Hematopoietic multipotent progenitor cell treated with erythropoietin and hydrocortisone succinate and interleukin-3 and kit ligand, for 17 days (in vitro differentiated cells): ENCODE measurements at regions not wholly inside any gene's neighbourhood (a gene's known extent, or its start where the extent isn't known, plus 50 kb on each side); places are given as distances from the start of the nearest gene placed in this dataset.
"Not testable (repeated sequence)": the region's sequence is repeated elsewhere in the genome, so short reads cannot be mapped to it uniquely, and the experiment has no call there.

Experiments
- DNase-seq: peaks from one replicate; pipeline ENCODE4 v3.0.0-alpha.2; 2015; ENCODE audit warnings: low spot score

DNA sequence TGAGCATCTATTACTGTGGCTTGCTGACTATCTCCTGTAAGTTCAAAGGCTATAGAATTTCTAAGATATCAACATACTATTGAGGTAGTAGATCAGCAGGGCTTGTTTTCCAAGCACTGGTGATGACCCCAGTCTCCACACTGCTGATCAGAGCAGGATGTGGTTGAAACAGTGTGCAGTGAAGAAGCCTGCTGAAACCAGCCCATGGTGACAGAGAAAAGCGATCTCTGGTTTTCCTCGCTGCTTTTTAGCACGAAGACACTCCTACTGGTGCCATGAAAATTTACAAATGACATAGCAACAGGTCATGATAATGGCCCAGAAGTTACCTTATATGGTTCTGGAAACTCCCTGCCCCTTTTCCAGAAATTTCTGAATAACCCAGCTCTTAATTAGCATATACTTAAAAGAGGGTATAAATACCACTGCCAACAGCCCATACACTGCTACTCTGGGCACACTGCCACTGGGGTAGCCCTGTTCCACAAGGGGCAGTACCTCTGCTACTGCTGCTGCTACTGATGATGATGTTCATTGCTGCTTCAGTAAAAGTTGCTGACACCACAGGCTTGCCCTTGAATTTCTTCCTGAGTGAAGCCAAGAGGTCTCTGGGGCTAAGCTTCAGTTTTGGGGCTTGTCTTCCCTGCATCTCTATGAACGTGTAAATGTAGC lies 1689.5 kb upstream of the PCDH10 start:
- DNase-seq: no peak

DNA sequence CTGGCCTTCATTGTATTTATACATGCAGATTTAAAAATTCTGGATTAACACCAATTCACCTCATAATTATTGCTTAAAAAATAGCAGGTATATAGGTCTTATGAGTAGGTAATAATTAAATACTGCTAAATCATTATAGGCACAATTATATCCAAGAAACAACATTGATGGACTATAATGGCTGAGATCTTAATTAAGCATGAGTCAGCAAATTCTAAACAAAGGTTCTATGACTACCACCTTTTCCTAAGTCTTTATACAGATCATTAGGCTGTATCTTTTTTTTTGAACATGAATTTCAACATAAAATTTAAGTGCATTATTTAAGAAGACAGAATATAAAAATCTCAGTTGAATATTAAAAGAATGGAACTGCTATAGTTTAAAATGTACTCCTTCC lies 1678.7 kb upstream of the PCDH10 start:
- DNase-seq: no peak

DNA sequence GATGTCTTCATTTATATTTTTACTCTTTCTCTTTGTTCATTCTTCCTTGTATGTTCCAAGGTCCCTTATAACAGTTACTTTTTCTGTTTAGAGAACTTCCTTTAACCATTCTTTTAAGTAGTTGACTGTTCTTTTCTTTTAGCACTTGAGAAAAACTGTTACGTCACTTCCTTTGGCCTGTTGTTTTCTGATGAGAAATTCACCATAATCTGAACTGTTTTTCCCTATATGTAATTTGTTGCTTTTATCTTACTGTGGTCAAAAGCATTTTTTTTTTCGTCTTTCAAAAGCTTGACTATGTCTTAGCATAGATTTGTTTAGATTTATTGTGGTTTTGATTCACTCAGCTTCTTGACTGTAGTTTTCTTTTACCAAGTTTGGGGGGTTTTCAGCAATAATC lies 1660.3 kb upstream of the PCDH10 start:
- no peak for DNase-seq

DNA sequence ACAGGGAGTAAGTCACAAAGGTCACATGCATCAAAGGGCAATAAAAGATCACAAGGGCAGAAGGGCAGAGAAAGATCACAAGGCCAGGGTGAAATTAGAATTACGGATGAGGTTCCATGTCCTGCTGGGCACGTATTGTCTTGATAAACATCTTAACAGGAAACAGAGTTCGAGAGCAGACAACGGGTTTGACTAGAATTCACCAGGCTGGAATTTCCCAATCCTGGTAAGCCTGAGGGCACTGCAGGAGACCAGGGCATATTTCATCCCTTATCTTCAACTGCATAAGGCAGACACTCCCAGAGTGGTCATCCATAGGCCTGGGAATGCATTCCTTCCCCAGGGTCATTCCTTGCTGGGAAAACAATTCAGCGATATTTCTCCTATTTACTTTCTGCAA lies 1652.9 kb upstream of the PCDH10 start:
- not testable (repeated sequence) for DNase-seq

DNA sequence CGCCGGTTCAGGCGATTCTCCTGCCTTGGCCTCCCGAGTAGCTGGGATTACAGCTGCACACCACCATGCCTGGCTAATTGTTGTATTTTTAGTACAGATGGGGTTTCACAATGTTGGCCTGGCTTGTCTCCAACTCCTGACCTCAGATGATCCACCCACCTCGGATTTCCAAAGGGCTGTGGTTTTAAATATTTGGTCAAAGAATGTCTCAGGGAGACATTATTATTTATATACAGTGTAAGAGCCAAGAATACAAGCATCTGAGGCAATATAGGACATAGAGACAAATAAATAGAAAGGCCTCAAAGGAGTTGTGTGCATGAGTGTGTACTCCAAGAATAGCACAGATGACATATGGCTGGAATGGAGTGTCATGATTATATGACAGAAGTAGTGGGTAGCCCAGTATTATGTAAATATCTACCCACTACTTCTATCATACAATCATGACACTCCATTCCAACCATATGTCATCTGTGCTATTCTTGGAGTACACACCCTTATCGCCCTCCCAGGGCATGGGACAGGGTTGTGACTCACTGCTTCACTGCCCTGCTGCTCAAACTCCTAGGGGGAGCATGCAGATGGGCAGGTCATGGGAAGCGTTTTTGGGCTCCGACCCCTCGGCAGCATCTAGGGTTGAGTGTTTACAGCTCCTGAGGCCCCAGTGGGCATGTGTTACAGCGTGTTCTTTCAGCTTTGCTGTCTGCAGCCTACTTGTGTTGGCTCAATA lies 1649.8 kb upstream of the PCDH10 start:
- DNase-seq: no peak

DNA sequence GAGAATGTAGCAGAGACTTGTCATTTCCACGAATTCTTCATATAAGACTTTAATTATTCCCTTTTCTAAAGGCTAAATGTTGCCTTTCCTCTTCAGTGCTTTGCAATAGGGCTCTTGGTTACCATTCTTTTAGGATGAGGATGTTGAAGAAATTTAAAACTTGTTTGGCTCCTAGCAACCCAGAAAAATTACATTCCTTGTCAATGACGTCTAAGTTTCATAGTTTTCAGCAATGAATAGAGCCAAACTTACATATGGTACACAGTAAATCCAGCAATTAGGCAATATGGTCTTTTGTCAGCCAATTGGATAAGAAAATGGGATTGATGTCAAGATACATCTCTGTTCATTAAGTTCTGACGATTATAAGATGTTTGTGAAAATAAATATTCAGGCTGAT lies 1639.6 kb upstream of the PCDH10 start:
- no peak for DNase-seq

DNA sequence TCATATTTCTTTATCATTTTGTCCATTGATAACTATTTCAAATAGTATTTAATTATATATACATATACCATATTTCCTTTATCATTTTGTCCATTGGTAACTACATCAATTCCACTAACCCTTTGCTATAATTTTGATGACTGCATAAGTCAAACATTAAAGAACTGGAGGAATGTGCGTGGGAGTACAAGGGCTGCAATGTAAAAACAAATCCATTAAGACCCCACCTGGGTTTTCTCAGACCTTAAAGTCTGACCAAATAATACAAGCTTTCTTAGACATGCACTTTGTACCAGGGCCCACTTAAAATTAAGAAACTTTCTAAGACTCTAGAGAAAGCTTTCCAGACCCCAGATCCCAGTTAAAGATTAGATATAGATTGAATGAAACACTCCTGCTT lies 1622.4 kb upstream of the PCDH10 start:
- DNase-seq: no peak

DNA sequence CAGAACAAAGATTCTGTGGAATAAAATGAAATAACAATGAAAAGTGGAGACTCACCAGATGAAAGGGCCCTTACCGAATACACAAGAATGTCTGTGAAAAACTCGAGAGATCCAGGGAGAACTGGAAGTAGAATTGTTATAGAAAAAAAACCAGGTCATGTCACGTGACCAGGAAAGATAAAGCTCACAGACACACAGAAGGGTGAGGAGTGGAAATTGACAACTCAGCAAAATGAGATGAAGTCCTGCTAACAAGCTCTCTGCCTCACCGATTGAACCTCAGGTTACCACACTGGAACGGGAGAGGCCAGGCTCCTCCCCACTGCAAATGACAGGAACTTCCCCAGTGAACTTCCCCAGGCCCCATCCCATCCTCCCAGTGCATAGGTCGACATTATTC lies 1618.0 kb upstream of the PCDH10 start:
- no peak for DNase-seq

DNA sequence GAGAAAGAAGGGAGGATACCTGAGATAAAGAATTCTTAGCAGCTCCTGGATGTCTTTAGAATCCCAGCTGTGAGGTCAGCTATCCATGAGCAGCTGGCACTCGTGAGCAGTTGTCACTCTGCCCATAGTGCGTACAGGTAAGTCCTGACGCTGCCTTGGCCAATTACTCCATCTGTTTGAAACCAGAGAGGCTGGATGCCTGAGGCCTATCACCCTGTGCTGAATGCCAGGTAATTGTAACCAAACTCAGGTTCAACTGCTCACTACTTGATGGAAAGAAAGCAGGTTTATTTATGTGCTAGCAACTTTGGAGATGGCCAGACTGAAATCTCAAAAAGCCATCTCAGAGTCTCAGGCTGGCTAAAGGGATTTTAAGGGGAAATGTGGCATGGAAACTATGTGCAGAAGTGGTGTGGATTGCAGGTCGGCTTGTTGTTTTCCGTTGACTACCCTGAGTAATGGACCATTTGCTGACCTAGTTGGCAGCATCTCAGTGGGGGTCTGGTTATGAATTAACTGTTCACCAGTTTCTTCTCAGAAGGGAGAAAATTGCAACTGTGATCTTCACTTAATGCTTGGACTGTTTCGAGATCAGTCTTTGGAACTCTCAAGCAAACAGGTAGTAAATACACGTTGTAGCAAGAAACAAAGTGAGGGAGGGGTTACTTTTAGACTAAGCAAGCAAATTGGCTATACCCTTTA lies 1614.0 kb upstream of the PCDH10 start:
- no peak for DNase-seq

DNA sequence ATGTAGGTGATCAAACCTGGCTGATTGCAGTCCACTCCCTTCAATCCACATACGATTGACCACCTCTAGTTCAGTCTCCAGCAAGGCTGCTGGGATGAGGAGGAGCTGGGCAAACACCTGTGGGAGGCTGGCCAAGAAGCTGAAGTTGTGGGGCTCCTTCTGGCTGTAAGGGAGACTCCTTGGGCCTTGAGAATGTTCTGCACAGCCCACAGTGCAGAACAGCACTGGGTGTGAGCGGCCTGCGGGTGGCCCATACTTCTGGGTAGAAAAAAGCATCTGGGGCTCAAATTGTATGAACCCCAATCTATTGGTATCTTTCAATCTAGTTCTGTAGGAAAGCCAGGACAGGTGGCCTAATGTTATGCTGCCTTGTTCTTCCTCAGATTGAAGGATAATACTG lies 1608.8 kb upstream of the PCDH10 start:
- DNase-seq: no peak

DNA sequence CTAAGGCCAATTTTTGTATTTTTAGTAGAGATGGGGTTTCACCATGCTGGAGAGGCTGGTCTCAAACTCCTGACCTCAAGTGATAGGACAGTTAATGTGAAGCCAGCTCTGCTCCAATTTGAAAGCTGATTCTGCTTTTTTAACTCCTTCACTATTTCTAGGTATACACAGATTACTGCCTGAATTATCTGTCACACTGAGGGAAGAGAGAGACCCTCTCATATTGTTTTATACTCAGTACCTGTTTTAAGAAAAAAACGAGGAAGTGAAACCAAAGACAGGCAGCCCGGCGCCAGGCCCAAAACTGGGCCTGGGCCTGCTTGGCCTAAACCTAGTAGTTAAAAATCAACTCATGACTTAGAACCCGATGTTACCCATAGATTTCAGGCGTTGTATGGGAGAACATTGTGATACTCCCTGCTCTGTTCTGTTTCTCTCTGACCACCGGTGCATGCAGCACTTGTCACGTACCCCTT lies 1601.5 kb upstream of the PCDH10 start:
- no peak for DNase-seq

DNA sequence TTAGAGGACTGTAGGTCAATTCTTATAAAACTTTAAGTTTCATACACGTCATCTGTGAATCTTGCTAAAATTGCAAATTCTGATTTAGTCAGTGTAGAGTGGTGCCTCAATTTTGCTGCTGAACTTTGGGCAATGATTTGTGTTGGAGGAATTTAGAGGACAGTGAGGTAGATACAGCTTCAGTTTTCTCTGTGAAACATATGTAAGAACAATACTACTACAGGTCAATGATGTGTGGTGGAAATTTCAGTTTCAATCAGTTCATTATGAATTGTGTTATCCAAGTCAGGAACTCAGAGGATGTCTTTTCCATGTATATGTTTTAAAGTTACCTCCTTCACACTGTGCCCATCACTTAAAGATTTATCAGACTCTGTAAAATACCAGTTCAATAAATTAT lies 1597.8 kb upstream of the PCDH10 start:
- DNase-seq: no peak

DNA sequence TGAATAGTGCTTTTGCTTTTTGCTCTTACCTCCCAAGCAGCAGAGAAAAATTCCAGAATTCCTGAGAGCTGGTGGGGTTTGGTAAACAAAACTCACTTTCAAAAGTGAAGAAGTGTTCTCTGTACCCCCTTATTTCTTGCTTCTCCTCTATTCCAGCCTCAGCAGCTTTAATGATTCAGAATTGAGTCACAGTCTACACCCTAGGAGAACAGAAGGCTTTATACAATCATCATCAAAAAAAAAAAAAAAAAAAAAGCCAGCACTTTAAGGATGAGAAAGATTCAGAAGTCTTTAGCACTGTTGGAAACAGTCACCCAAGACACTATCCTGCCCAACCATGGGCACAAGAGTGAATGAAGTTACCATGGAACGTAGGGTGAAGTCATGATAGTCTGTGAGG lies 1583.1 kb upstream of the PCDH10 start:
- DNase-seq: no peak

DNA sequence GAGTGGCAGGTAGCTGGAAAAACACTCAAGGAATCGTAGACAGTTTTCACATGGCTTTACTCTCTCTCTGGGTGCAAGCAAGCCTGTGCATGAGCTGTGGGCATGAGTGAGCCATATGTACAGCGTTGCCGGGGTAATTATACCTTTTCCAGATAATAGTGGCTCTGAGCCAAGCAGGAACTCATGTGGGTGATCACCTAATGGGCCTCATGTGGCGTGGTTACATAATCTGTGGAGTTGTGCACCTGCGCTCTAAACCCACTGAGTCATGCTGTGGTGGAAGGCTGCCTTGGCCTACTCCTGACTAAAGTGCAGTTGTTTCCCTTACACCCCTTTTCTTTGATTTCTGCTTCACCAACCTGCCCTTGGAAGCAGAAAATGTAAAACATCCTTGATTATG lies 1564.5 kb upstream of the PCDH10 start:
- DNase-seq: no peak

DNA sequence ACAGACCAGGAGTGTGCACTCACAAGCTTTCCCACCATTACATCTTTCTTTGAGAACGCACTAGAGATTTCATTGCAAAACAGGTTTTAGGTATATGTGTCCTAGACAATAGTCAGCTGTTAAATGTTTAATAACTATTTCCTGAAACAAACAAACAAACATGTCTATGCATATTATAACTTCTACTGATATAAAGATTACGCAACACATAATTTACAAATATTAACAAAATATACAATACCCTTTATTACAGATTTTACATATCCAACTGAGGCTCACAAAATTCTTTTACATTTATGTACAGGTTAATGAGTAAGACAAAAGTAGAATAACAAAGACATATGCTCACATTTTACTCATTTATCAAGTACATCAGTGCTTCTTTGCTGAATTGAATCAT lies 1554.0 kb upstream of the PCDH10 start:
- no peak for DNase-seq

DNA sequence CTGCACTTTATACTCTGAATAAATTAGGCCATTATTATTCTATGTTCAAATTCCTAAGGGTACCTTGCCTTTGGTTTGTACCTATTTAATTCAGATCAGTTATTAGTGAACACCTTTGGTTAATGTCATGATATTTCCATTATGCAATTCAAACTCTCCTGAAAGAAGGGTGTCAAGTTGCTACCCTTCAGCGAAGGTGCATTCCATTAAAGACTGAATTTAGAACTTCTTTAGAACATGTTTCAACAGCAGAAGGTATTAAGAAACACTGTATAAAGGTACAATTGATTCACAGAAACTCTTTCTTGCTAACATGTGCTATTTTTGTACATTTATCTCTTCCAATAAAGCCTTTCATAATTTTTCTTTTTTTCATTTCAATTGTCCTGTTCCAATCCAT lies 1545.4 kb upstream of the PCDH10 start:
- DNase-seq: no peak

DNA sequence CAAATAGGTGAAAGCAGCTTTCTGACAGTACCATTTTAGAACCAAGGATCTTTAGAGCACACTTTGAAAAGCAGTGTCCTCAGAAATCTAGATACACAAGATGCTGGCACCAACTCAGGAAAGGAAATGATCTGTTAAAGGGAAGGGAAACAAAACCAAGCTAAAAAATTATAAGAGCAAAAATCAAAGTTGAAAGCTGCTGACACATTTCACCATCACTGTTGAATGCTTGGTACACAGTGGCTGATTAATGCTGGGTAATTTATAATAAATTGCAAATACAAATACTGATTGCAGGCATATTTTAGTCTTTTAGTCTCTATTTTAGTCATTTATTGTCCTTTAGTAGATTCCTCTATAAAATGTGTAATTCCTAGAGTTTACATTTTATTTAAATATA lies 1540.1 kb upstream of the PCDH10 start:
- no peak for DNase-seq

DNA sequence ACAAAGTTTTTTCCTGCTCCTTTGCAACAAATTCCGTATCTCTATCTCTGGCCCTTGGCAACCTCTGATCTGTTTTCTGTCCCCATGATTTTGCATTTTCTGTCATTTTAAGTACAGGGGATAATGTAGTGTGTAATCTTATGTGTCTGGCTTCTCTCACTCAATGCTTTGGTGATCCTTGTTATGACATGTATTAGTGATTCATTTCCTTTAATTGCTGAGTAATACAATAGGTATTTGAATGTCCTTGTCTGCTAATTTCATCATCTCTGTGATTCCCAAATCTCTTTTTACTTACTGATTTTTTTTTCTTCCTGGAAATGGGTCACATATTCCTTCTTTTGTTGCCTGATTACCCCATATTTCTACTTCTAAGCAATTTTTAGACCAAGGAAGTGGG lies 1538.6 kb upstream of the PCDH10 start:
- not testable (repeated sequence) for DNase-seq

DNA sequence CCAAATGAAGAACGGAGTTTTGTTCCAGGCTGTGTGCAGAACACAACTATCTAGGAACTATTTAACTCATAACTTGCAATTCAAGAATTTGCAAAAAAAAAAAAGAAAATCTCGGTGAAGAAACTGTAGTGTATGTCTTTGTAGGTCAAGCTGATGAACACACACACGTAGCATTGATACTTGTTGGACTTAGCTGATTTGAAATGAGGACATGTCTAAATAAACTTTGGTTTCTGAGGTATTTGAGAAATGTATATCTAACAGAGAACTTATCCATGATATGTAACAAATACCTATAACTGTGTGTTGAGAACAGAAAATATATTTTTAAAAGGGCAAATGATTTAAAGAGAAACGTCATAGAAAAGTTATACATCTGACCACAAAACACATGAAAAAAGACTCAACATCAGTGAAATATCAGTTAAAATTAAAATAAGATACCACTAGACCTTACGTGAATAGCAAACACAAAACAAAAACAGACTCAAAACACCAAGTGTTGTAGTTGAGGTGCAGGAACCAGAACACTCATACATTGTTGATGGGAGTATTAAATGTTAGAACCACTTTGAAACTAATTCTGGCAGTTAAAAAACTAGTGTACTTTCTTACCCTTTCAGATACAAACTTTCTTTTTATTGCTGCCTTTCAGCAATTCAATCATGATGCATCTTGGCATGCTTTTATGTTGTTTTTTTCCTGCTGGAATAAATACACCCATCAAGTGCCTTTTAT lies 1535.8 kb upstream of the PCDH10 start:
- no peak for DNase-seq

DNA sequence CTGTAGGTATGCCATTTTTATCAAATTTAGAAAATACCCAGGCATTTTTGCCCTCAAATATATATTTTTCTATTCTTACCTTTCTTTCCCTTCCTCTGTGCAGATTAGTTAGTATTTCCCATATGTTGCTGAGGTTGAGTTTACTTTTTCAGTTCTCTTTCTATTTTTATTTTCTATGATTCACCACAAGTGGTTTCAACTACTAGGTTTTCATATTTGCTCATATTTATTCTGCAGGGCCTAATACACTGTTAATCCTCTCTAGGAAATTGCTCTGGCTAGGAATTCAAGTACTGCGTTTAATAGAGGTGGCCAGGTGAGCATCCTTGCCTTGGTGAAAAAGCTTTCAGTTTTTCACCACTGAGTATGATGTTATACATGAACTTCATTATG lies 1535.3 kb upstream of the PCDH10 start:
- no peak for DNase-seq

DNA sequence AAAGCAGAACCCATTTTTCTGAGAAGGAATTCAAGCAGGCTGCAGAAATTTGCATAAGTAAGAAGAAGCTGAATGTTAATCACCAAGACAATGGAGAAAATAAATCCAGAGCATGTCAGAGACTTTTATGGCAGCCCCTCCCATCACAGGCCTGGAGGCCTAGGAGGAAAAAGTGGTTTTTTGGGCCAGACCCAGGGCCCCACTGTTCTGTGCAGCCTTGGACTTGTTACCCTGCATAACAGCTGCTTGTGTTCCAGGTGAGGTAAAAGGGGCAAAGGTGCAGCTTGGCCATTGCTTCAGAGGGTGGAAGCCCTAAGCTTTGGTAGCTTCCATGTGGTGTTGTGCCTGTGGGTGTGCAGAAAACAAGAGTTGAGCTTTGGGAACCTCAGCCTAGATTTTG lies 1516.2 kb upstream of the PCDH10 start:
- DNase-seq: no peak

DNA sequence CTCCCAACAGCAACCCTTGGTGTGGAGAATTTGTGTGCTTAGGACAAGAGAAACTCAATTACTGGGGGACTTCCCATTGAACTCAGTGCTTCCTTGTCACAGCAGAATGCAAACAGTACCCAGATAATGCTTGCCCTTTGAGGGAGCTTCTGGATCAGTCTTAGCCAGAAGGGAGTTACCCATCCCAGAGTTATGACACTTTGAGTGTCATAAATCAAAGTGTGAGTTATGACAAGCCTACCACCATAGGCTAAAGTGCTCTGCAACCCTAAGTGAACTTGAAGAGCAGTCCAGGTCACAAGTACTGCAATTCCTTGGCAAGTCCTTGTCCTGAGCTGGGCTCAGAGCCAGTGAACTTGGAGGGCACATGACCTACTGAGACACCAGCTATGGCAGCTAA lies 1513.9 kb upstream of the PCDH10 start:
- no peak for DNase-seq

DNA sequence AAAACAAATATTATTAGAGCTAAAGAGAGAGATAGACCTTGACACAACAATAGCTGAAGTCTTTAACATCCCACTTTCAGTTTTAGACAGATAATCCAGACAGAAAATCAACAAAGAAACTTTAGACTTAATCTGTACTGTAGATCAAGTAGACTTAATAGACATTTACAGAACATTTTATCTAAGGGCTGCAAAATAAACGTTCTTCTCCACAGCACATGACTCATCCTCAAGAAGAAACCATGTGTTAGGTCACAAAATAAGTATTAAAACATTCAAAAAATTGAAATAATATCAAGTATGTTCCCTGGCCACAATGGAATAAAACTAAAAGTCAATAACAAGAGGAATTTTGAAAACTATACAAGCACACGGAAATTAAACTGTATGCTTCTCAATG lies 1510.3 kb upstream of the PCDH10 start:
- DNase-seq: no peak
